HG02885 (cell line): ENCODE measurements at regions not wholly inside any gene's neighbourhood (a gene's known extent, or its start where the extent isn't known, plus 50 kb on each side); places are given as distances from the start of the nearest gene placed in this dataset.
"Not testable (repeated sequence)": the region's sequence is repeated elsewhere in the genome, so short reads cannot be mapped to it uniquely, and the experiment has no call there.

Experiments
- ATAC-seq: cut with Tn5 transposase; IDR thresholded peaks from one replicate; pipeline ENCODE4 v1.9.1; 2021; ENCODE audit warnings: mild to moderate bottlenecking; ENCODE audit not compliant: unreplicated experiment, poor library complexity

GRCh38 chr5:121573721-121574382 lies 277.8 kb upstream of the FTMT start:
- no peak for ATAC-seq

GRCh38 chr5:121581588-121581987 lies 270.1 kb upstream of the FTMT start:
- no peak for ATAC-seq

- ATAC-seq, result no peak
Measured at GRCh38 chr5:121596882-121597281, 254.8 kb upstream of the FTMT start.

- ATAC-seq, result no peak
Measured at GRCh38 chr5:121608826-121609225, 242.9 kb upstream of the FTMT start.

GRCh38 chr5:121624035-121624434 lies 227.6 kb upstream of the FTMT start:
- ATAC-seq, result no peak

DNA sequence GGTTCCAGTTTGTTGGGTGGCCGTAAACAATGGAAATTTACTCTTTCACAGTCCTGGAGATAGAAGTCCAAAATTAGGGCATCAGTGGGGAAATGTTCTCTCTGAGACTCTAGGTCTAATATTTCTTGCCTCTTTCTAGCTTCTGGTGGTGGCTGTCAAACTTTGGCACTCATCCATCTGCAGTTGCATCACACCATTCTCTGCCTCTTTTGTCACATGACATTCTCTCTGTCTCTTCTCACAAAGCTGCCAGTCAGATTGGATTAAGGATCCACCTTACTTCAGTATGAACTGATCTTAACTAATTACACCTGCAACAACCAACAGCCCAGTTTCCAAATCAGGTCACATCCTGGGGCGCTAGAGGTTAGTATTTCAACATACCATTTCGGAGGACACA lies 222.9 kb upstream of the FTMT start:
- no peak for ATAC-seq

GRCh38 chr5:121630402-121630801 lies 221.3 kb upstream of the FTMT start:
- no peak for ATAC-seq

DNA sequence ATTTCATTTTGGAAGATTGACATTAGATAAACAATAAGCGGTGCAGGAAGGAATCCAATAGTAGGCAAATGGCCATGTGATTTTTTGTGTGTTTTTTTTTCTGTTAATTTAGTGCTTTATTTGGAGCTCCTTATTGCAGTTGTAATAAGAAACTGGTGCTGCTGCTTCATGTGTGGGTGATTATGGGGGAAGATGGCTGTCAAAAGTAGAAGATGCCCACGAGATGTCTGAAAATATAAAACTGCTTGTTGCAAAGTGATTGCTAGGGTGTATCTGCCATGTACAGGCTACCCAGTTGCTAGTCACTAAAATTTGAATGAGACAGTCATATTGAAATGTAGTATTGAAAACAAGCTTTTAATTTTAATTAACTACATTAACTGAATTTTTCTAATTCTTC lies 216.7 kb upstream of the FTMT start:
- ATAC-seq, result no peak

DNA sequence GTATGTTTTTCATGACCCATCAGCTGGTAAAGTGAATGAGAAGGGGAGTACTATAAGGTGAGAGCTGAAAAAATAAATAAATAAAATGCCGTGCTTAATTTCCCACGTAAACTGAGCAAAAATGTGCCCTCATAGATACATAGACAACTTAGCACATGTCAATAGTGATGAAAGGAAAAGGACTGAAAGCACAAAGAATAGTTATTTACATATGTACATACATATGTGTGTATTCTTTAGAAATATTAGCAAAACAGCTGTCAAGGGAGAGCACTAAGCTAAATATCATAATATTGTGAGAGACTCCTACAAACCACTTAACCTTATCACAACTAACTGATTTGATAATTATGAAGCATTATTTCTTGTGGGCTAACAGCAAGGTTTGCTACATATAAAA lies 213.6 kb upstream of the FTMT start:
- ATAC-seq, result no peak

DNA sequence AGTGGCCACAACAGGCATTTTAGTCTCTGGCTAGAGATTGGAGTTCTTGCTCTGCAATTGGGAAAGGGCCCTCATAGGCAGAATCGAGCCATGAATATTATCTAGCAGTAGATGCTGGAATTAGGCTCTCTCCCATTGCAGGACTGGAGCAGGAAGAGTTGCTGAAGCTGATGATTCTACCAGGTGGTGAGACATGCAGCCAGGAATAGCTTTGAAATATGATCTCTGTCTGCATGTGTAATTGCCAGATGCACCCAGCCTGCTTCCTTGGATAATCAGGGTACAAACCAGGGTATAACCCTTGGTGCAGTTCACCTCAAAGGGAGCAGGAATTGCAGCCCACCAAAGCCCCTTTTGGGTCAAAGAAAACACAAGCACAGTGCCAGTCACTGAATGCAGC lies 211.4 kb upstream of the FTMT start:
- ATAC-seq, result no peak

DNA sequence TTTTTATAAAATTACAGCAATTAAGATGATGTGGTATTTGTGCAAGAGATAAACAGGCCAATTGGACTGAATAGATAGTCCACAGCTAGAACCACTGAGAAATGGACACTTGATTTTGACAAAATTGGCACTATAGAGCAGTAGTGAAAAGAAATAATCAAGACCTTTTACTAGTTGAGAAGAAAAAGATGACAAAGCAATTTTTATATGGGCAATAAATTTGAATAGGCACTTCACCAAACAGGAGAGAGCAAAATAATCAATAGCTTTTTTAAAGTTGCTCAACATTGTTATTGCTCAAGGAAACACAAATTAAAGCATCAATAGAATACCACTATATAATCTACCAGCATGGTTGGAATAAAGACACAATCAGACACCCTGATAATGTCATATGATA lies 193.5 kb upstream of the FTMT start:
- no peak for ATAC-seq

GRCh38 chr5:121660142-121660541 lies 191.5 kb upstream of the FTMT start:
- ATAC-seq, result no peak

- ATAC-seq, result not testable (repeated sequence)
Measured at GRCh38 chr5:121665542-121665941, 186.1 kb upstream of the FTMT start.

GRCh38 chr5:121667292-121667691 lies 184.4 kb upstream of the FTMT start:
- no peak for ATAC-seq

- no peak for ATAC-seq
Measured at GRCh38 chr5:121668635-121669034, 183.0 kb upstream of the FTMT start.

GRCh38 chr5:121671624-121672023 lies 180.1 kb upstream of the FTMT start:
- no peak for ATAC-seq

- no peak for ATAC-seq
Measured at GRCh38 chr5:121675924-121676323, 175.8 kb upstream of the FTMT start.

DNA sequence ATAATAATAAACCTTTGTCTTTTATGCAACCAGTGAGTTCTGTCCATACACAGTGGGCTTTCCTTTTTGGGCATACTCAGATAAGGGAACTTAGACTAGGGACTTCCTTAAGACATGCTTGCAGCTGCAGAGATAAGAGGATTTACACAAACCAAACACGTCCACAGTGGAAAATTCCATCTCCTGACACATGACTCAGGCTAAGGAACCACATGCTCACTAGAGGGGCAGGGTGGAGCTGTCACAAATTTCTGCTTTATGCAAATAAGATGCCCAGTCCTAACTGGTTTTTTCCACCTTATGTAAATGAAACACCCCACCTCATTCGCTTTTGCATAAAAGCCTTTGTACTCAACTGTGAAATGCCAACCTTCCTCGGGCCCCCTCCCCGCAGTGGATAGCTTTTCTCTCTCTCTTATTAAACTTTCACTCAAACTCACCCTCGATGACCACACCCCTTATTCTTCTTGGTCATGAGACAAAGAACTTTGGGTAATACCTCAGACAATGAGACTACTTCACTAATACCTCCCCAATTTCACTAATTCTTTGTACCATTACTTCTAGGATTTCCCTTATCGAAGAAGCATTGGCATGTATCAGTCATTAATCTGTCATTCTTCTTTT lies 170.3 kb upstream of the FTMT start:
- ATAC-seq, result no peak

- no peak for ATAC-seq
Measured at GRCh38 chr5:121688126-121688525, 163.6 kb upstream of the FTMT start.

- no peak for ATAC-seq
Measured at GRCh38 chr5:121688781-121689180, 162.9 kb upstream of the FTMT start.

GRCh38 chr5:121691478-121691877 lies 160.2 kb upstream of the FTMT start:
- ATAC-seq, result no peak

DNA sequence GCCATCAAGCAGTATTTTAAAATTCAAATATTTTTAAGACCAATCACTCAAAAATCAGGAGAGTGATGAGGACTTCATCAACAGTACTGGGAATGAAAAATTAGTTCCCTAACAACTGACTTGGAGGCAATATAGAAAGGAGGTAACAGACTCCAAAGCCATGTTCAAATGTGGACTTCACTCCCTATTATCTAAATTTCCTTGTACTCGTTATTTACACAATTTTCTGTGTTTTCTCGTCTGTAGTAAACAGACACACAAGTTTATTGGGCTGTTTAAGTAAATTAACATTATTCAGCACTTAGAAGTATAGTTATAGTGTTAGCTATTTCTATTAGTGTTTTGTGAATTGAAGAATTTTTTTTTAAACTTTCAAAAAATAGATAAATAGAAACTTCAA lies 159.5 kb upstream of the FTMT start:
- ATAC-seq, result no peak
